Fibroblast of skin of right quadriceps (primary cell): ENCODE measurements at regions not wholly inside any gene's neighbourhood (a gene's known extent, or its start where the extent isn't known, plus 50 kb on each side); places are given as distances from the start of the nearest gene placed in this dataset.
"Not testable (repeated sequence)": the region's sequence is repeated elsewhere in the genome, so short reads cannot be mapped to it uniquely, and the experiment has no call there.

Experiments
- DNase-seq: peaks from one replicate; pipeline ENCODE4 v3.0.0-alpha.2; 2013

GRCh38 chr4:132557660-132558059 is 591.4 kb upstream of the PCDH10 start:
- DNase-seq, result no peak

DNA sequence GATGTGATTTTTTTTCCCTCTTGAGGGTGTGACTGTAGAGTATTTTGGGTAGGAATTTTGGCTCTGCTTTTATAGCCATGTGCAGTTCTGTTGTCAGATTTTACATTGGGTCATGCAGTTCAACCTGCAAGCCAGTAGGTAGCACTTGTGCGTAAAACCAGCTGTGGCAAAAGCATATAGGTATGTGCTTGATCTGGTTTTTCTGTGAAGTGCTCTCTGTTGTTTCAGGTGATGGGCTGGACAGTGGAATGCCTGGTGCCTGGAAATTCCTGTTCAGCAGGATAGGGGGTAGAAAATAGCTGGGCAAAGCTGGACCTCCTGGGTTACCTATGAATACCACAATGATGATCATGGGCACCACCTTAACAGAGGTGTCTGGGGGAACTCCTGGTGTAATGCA is 584.2 kb upstream of the PCDH10 start:
- no peak for DNase-seq

DNA sequence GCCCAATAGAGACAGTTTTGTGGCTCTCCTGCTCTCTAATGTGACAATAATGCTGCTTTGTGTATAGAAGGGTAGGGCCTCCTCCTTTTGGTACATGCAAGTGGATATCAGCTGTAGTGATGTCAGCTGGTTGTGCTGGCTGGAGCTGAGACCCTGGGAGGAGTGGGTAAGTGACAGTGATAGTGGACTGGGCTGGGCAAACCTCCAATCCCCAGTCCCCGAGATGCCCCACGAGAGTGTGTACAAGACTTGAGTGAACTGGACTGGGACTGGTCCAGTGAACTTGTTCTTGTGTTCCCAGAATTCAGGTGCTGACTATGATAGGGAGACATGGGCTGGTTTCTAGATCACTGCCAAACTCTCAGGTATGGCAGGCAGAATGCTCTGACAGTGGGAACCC is 583.6 kb upstream of the PCDH10 start:
- DNase-seq, result no peak

GRCh38 chr4:132572210-132572609 is 576.9 kb upstream of the PCDH10 start:
- DNase-seq, result peak; percentile 3

- DNase-seq, result no peak
Observed at GRCh38 chr4:132587626-132588025, 561.5 kb upstream of the PCDH10 start.

GRCh38 chr4:132592340-132592739 is 556.8 kb upstream of the PCDH10 start:
- DNase-seq, result no peak

DNA sequence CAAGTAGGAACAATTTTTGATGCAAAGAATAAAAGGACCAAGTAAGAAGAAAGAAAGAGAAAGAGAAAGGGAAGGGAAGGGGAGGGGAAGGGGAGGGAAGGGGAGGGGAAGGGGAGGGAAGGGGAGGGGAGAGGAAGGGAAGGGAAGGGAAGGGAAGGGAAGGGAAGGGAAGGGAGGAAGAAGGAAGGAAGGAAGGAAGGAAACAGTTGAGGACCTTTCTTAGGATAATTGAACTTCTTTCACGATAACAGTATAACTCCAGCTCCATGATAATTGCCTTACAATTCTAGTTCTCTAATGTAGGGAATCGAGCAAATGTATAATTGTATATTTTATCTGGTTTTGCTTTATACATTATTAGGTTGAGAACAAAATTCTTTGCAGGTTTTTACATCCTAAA is 556.2 kb upstream of the PCDH10 start:
- DNase-seq, result no peak

DNA sequence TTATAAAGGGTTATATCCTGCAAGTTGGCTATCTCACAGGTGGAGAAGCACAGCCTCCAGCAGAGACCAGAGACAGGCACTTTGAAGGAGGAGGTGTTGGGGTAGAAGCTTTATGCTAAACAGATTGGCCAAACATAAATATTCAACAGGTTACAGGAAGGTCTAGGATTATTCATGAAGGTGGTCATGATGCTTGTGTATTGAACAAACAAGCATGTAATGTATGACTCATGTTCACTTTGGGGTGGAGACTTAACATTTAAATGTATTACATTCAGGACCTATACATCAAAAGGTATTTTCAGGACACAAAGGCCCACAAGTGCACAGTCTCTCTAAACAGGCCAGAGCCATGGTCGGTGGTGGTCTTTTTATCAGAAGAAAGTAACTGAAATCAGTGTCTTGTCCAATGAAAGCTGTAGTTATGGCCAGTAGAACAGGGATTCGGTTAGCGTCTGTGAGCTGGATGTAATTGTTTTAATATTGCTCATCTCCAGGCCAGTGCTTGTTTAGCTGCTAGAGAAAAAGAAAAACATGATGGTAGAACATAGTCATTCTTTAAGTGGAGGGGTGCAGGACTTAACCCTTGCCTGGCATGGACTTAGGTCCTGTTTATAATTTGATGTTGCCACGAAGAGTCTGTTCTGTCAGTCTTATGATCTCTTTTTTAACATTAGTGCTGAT is 555.2 kb upstream of the PCDH10 start:
- no peak for DNase-seq

- DNase-seq, result no peak
Observed at GRCh38 chr4:132596186-132596585, 552.9 kb upstream of the PCDH10 start.

DNA sequence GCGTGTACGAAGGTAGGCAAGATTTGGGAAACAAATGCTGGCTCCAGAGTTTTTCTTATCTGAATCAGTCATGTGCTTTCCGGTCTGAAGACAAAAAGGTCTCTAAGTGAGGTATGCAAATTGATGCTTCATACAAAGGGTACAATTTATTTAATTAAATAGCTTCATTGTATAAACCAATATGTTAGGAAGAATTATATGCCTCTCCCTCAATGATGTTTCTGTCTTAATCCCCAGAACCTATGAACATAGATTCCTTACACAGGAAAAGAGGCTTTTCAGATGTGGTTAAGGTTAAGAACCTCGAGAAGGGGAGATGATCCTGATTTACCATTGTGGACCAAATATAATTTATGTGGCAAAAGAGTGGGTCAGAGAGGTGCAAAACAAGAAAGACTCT is 543.5 kb upstream of the PCDH10 start:
- DNase-seq, result no peak

GRCh38 chr4:132614682-132615081 is 534.4 kb upstream of the PCDH10 start:
- no peak for DNase-seq

DNA sequence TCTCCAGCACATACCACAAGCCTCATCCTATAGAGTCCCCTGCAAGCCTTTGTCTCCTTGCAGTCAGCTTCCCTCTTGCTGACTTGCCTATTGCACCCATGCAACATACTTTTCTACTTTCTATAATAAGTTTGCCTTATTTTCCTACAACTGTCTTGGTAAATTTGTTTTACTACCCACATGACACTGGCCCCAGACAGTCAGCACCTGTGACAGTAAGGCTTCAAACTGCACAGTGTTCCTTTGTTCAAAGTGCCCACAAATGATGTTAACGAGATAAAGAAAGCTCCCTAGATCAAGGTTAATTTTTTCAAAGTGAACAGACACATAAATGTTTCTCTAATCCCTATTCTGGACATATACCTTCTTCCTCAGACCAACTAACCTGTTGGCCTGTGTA is 529.1 kb upstream of the PCDH10 start:
- DNase-seq, result no peak

DNA sequence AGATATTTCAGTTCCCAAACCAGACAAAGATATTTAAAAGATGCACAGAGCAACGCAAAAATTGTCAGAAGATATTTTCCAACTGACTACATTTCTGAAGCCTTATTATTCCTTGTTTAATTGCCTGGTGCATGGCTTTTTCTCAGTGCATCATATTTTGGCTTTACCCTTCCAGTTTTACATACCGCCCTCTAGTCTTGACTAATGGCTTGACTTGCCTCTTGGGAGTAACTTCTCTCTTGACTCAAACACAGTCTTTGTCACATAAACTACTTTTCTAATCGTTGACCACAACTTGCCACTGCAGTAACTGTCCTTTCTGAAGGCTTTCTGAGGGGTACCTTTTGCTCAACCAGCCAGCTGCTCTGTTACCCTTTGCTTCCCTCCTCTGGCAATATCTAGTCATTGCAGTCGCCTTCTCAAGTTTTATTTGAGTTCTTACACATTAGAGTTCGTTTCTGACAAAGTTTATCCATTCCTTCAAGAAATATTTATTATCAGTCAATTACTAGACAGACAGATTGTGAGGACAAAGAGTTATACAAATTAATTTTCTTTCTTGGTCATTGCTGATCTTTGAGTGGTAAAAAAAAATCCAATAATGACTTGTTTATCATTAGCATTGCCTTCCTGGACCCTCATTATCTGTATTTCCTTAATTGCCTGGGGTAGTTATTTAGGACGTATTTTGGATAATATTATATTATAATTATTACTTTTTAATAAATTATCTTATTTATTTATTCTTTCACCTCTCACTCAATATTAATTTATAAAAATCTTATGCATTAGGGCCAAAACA is 506.9 kb upstream of the PCDH10 start:
- DNase-seq, result peak; percentile 25

GRCh38 chr4:132646186-132646585 is 502.9 kb upstream of the PCDH10 start:
- DNase-seq, result no peak

DNA sequence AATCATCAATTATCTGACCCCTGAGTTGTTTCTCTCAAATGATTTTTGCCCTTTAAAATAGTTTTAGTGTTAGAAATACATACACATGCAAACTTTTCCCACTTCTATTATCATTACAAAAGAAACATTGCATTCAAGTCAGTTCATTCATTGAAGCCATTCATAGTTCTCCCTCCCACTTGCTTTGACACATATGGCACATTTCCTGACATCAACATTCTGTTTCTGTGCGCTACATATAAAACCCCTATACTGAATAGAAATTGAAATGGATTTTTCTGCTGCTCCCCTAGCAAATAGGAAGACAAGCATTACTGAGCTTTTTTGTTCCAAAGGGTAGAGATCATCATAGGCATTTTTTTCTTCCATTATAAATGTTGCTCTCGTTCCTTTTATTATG is 497.9 kb upstream of the PCDH10 start:
- no peak for DNase-seq

DNA sequence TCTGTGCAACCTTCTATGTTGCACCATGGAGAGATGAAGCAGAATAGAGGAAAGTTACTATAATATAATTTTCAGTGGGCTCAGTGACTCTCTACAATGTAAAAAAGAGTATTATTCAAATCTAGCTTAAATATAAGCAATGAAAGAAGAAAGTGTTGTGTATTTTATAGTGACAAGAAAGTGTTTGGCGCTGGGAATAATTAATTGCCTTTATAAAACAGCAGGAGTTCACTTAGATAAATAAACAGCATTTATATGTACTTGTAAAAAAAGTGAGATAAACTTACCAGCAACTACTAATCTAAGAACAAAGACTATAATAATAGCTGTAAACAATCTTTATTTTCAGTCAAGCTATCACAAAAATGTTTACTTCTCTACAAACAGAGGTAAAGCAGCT is 488.9 kb upstream of the PCDH10 start:
- no peak for DNase-seq

GRCh38 chr4:132662456-132662855 is 486.6 kb upstream of the PCDH10 start:
- DNase-seq, result no peak

GRCh38 chr4:132669786-132670185 is 479.3 kb upstream of the PCDH10 start:
- DNase-seq, result no peak

GRCh38 chr4:132670557-132670956 is 478.5 kb upstream of the PCDH10 start:
- DNase-seq, result no peak

DNA sequence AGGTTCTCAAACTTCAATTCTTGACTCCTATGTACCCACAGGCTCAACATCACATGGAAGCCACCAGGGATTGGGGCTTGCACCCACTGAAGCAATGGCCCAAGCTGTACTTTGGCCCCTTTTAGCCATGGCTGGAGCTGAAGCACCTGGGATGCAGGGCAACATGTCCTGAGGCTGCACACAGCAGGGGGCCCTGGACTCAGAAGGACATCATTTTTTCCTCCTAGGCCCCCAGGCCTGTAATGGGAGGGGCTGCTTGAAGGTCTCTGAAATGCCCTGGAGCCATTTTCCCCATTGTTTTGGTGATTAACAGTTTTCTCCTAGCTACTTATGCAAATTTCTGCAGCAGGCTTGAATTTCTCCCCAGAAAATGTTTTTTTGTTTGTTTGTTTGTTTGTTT is 465.1 kb upstream of the PCDH10 start:
- DNase-seq, result no peak

GRCh38 chr4:132691026-132691425 is 458.1 kb upstream of the PCDH10 start:
- no peak for DNase-seq

- DNase-seq, result no peak
Observed at GRCh38 chr4:132691668-132692067, 457.4 kb upstream of the PCDH10 start.

DNA sequence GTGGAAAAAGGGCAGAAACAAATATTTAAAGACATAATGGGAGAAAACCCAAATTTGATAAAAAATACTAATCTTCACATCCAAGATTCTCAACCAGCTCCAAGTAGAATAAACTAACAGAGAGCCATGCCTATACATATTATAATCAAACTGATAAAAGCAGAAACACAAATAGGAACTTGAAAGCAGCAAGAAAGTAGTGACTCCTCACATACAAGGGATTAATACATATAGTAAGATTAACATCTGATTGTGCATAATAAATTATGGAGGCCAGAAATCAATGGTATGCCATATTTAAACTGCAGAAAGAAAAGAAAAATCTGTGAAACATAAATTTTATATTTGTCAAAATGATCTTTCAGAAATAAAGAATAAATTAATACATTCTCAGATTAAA is 454.3 kb upstream of the PCDH10 start:
- no peak for DNase-seq

DNA sequence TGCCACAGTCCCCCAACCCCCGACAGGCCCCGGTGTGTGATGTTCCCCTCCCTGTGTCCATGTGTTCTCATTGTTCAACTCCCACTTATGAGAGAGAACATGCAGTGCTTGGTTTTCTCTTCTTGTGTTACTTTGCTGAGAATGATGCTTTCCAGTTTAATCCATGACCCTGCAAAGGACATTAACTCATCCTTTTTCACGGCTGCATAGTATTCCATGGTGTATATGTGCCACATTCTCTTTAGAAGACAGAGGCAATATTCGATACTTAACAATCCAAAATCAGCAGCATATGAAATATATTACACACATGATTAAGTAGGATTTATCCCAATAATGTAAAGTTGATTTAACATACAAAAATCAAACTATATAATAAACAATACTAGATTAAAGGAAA is 451.6 kb upstream of the PCDH10 start:
- not testable (repeated sequence) for DNase-seq

DNA sequence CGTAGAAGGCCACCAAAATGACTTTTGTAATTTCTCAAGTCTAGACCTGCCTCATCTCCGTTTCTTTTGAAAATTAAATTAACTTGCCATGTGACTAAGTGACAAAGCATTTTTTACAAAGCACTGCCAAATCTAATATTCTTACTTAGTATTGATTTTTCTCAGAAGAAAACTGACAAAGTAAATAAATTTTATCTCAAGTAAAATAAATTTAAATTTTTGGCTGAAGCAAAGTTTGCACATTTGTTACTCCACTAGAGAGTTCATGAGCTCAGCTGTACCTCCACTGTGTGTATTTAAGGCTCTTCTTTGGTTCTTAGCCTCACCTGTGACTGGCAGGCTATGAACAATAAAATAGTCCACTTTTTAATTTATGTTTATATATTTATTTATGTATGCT is 441.1 kb upstream of the PCDH10 start:
- no peak for DNase-seq
